WERI-Rb-1 (cell line): ENCODE measurements at regions not wholly inside any gene's neighbourhood (a gene's known extent, or its start where the extent isn't known, plus 50 kb on each side); places are given as distances from the start of the nearest gene placed in this dataset.

ENCODE experiments used
- DNase-seq: peaks from one replicate; pipeline ENCODE4 v3.0.0-alpha.2; 2020
- H3K27ac ChIP-seq: fragments of 250-450 bp; sonication (Bioruptor Pico); 2 replicates; pipeline ENCODE4 v1.5.1; 2020; ENCODE audit warnings: mild to moderate bottlenecking, moderate library complexity
- H3K27me3 ChIP-seq: fragments of 250-450 bp; sonication (Bioruptor Pico); 2 replicates; pipeline ENCODE4 v1.5.1; 2021; ENCODE audit warnings: mild to moderate bottlenecking, low read depth, moderate library complexity; ENCODE audit not compliant: insufficient read depth, severe bottlenecking
- H3K36me3 ChIP-seq: fragments of 250-450 bp; sonication (Bioruptor Pico); 2 replicates; pipeline ENCODE4 v1.5.1; 2020; ENCODE audit warnings: mild to moderate bottlenecking, moderate library complexity
- H3K4me3 ChIP-seq: 2 replicates; pipeline ENCODE4 v1.5.1; 2011; ENCODE audit warnings: low read depth, mild to moderate bottlenecking, control low read depth, low read length
- H3K9me3 ChIP-seq: fragments of 250-450 bp; sonication (Bioruptor Pico); 2 replicates; pipeline ENCODE4 v1.5.1; 2021; ENCODE audit warnings: mild to moderate bottlenecking, moderate library complexity; ENCODE audit not compliant: severe bottlenecking
- CTCF ChIP-seq: IDR thresholded peaks from 2 replicates; pipeline ENCODE4 v1.5.1; 2011; ENCODE audit warnings: low read depth, mild to moderate bottlenecking, control low read depth, inconsistent platforms, low read length

GRCh38 chr12:19659501-19659900, 220.2 kb downstream of the AEBP2 start:
- DNase-seq: no peak
- no peak for TF ChIP-seq CTCF
- no peaks in the 10 kb centered on the region for H3K27me3 ChIP-seq
- H3K36me3 ChIP-seq: no peaks in the 10 kb centered on the region
- no peaks in the 10 kb centered on the region for H3K9me3 ChIP-seq
- H3K4me3 ChIP-seq: no peak overlapping the region
- H3K27ac ChIP-seq: no peak overlapping the region

- DNase-seq: no peak
- no peaks in the 10 kb centered on the region for H3K9me3 ChIP-seq
- H3K27ac ChIP-seq: no peak overlapping the region
- H3K27me3 ChIP-seq: no peaks in the 10 kb centered on the region
- no peak for TF ChIP-seq CTCF
- no peaks in the 10 kb centered on the region for H3K36me3 ChIP-seq
- H3K4me3 ChIP-seq: no peak overlapping the region
These were observed 226.0 kb downstream of the AEBP2 start for GRCh38 chr12:19665121-19665900.

- Histone ChIP-seq H3K27ac (no peak overlapping the region), H3K27me3 (no peaks in the 10 kb centered on the region), H3K36me3 (no peaks in the 10 kb centered on the region), H3K4me3 (no peak overlapping the region), H3K9me3 (no peaks in the 10 kb centered on the region)
- no peak for DNase-seq
- no peak for TF ChIP-seq CTCF
These were observed 226.8 kb downstream of the AEBP2 start for GRCh38 chr12:19666070-19666469.

- Histone ChIP-seq H3K4me3 (no peak overlapping the region), H3K9me3 (no peaks in the 10 kb centered on the region), H3K27me3 (no peaks in the 10 kb centered on the region), H3K36me3 (no peaks in the 10 kb centered on the region), H3K27ac (no peak overlapping the region)
- TF ChIP-seq CTCF: no peak
- DNase-seq: no peak
These were observed 230.5 kb downstream of the AEBP2 start for GRCh38 chr12:19669793-19670192.

- Histone ChIP-seq H3K9me3 (no peaks in the 10 kb centered on the region), H3K4me3 (no peak overlapping the region), H3K36me3 (no peaks in the 10 kb centered on the region), H3K27me3 (no peaks in the 10 kb centered on the region), H3K27ac (no peak overlapping the region)
- DNase-seq: no peak
- TF ChIP-seq CTCF: no peak
These were observed 232.4 kb downstream of the AEBP2 start for GRCh38 chr12:19671695-19672094.

- no peak for DNase-seq
- H3K27me3 ChIP-seq: no peaks in the 10 kb centered on the region
- H3K9me3 ChIP-seq: no peaks in the 10 kb centered on the region
- H3K27ac ChIP-seq: no peak overlapping the region
- no peaks in the 10 kb centered on the region for H3K36me3 ChIP-seq
- no peak for TF ChIP-seq CTCF
- no peak overlapping the region for H3K4me3 ChIP-seq
These were observed 235.1 kb downstream of the AEBP2 start for GRCh38 chr12:19674437-19674836.
